ENCODE measurements at regions not wholly inside any gene's neighbourhood (a gene's known extent, or its start where the extent isn't known, plus 50 kb on each side); places are given as distances from the start of the nearest gene placed in this dataset.
"Not testable (repeated sequence)": the region's sequence is repeated elsewhere in the genome, so short reads cannot be mapped to it uniquely, and the experiment has no call there.

DNA sequence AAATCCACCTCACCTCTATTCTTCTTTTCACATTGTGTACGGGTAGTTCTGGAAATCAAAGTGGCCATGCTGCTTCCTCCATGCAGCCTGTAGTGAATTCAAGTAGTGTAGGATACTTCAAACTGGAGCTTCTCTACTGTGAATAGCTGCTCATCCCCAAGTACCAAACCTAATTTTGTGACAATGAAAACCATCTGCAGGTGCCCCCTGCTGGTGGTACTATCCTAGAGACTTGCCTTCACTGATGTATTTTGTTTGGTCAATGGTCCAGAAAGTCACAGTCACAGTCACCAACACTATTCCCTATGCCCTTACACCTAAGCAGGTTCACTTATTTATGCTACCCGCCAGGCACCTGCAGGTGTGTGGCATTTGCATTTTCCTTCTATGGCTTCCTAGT lies 170.0 kb upstream of the NBPF19 start:
- TF ChIP-seq, protein P1, sequence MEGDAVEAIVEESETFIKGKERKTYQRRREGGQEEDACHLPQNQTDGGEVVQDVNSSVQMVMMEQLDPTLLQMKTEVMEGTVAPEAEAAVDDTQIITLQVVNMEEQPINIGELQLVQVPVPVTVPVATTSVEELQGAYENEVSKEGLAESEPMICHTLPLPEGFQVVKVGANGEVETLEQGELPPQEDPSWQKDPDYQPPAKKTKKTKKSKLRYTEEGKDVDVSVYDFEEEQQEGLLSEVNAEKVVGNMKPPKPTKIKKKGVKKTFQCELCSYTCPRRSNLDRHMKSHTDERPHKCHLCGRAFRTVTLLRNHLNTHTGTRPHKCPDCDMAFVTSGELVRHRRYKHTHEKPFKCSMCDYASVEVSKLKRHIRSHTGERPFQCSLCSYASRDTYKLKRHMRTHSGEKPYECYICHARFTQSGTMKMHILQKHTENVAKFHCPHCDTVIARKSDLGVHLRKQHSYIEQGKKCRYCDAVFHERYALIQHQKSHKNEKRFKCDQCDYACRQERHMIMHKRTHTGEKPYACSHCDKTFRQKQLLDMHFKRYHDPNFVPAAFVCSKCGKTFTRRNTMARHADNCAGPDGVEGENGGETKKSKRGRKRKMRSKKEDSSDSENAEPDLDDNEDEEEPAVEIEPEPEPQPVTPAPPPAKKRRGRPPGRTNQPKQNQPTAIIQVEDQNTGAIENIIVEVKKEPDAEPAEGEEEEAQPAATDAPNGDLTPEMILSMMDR (IDR thresholded peaks at IDR 0.05), result not testable (repeated sequence)
- not testable (repeated sequence) for TF ChIP-seq POLR2A (IDR thresholded peaks at IDR 0.05)
